ENCODE measurements at regions not wholly inside any gene's neighbourhood (a gene's known extent, or its start where the extent isn't known, plus 50 kb on each side); places are given as distances from the start of the nearest gene placed in this dataset.

GRCh38 chr13:40483601-40484000 lies 182.8 kb downstream of the FOXO1 start:
- TF ChIP-seq EZH2phosphoT487 (IDR thresholded peaks at IDR 0.05; ENCODE audit: borderline replicate concordance, low read depth, low read length): no peak
- TF ChIP-seq CTCF (conservative IDR thresholded peaks at IDR 0.05; ENCODE audit: low read length): no peak
